K562 (cell line): ENCODE measurements at regions not wholly inside any gene's neighbourhood (a gene's known extent, or its start where the extent isn't known, plus 50 kb on each side); places are given as distances from the start of the nearest gene placed in this dataset.

Experiments
- ARID1B ChIP-seq: fragments of 450-650 bp; IDR thresholded peaks from 2 replicates; pipeline ENCODE4 v1.6.1; 2016; ENCODE audit warnings: antibody characterized with exemption, mild to moderate bottlenecking, inconsistent platforms
- CBFA2T2 ChIP-seq: fragments of 450-650 bp; conservative IDR thresholded peaks from 2 replicates; pipeline ENCODE4 v1.6.1; 2017; ENCODE audit warnings: mild to moderate bottlenecking
- CBX3 ChIP-seq, 2 experiments: IDR thresholded peaks; 1 replicate in 1 of 2; 2 replicates in 1 of 2; pipeline ENCODE4 v1.6.1; 2012; ENCODE audit warnings: inconsistent platforms in 2 of 2, low read length in 2 of 2, borderline replicate concordance in 1 of 2, control low read depth in 1 of 2
- CEBPG ChIP-seq, 3 experiments: fragments of 200-800 bp in 1 of 3; sonication (Bioruptor generic) in 1 of 3; sonication (generic) in 1 of 3; formaldehyde crosslinking in 1 of 3; IDR thresholded peaks in 2 of 3; conservative IDR thresholded peaks in 1 of 3; 2 replicates each; pipeline versions ENCODE4 v1.6.1 to v1.8.0; 2016 to 2022; ENCODE audit warnings: missing compliant biosample characterization in 2 of 3, missing genetic modification characterization in 2 of 3, mild to moderate bottlenecking in 1 of 3, missing genetic modification reagents in 1 of 3
- CSDE1 ChIP-seq, 2 experiments: fragments of 450-650 bp; IDR thresholded peaks; 2 replicates each; pipeline ENCODE4 v1.6.1; 2016; ENCODE audit warnings: mild to moderate bottlenecking in 1 of 2
- DMBX1 ChIP-seq: fragments of 250-450 bp; sonication (Bioruptor Pico); IDR thresholded peaks from 2 replicates; pipeline ENCODE4 v1.8.0; 2022; ENCODE audit warnings: inconsistent platforms, mild to moderate bottlenecking, moderate library complexity, borderline replicate concordance
- E2F4 ChIP-seq: sonication (generic); formaldehyde crosslinking; IDR thresholded peaks from 2 replicates; pipeline ENCODE4 v1.8.0; 2022; ENCODE audit warnings: mild to moderate bottlenecking, low read depth, missing genetic modification reagents
- ETS1 ChIP-seq: conservative IDR thresholded peaks from 2 replicates; pipeline ENCODE4 v1.6.1; 2011; ENCODE audit warnings: low read depth, mild to moderate bottlenecking, low read length; ENCODE audit not compliant: control insufficient read depth
- FOSL1 ChIP-seq: fragments of 200-800 bp; sonication (Bioruptor generic); conservative IDR thresholded peaks from 2 replicates; pipeline ENCODE4 v1.6.1; 2016; ENCODE audit warnings: missing genetic modification characterization, missing compliant biosample characterization
- FOXK2 ChIP-seq, 2 experiments: fragments of 450-650 bp; IDR thresholded peaks in 1 of 2; conservative IDR thresholded peaks in 1 of 2; 2 replicates each; pipeline ENCODE4 v1.6.1; 2016; ENCODE audit warnings: low read depth in 2 of 2, mild to moderate bottlenecking in 1 of 2
- GATAD2B ChIP-seq: fragments of 450-650 bp; IDR thresholded peaks from 2 replicates; pipeline ENCODE4 v1.6.1; 2017; ENCODE audit warnings: mild to moderate bottlenecking, borderline replicate concordance
- HDGF ChIP-seq: fragments of 450-650 bp; IDR thresholded peaks from 2 replicates; pipeline ENCODE4 v1.6.1; 2016
- MEIS2 ChIP-seq: fragments of 450-650 bp; IDR thresholded peaks from 2 replicates; pipeline ENCODE4 v1.6.1; 2014; ENCODE audit warnings: mild to moderate bottlenecking; ENCODE audit not compliant: partially characterized antibody
- NFIC ChIP-seq: fragments of 450-650 bp; IDR thresholded peaks from 2 replicates; pipeline ENCODE4 v1.6.1; 2017; ENCODE audit warnings: mild to moderate bottlenecking, inconsistent platforms
- NFRKB ChIP-seq: fragments of 450-650 bp; IDR thresholded peaks from 2 replicates; pipeline ENCODE4 v1.6.1; 2016; ENCODE audit warnings: low read depth
- NR1H2 ChIP-seq: sonication (generic); formaldehyde crosslinking; IDR thresholded peaks from 2 replicates; pipeline ENCODE4 v1.4.0; 2020; ENCODE audit warnings: mild to moderate bottlenecking, missing genetic modification reagents
- PML ChIP-seq: IDR thresholded peaks from 2 replicates; pipeline ENCODE4 v1.6.1; 2012; ENCODE audit warnings: low read length, inconsistent platforms
- POLR2B ChIP-seq: fragments of 450-650 bp; IDR thresholded peaks from 2 replicates; pipeline ENCODE4 v1.6.1; 2018; ENCODE audit warnings: low read depth; ENCODE audit not compliant: partially characterized antibody
- RAD51 ChIP-seq: fragments of 450-650 bp; IDR thresholded peaks from 2 replicates; pipeline ENCODE4 v1.7.1; 2016; ENCODE audit warnings: low read depth, mild to moderate bottlenecking, borderline replicate concordance
- RBFOX2 ChIP-seq: fragments of 200-400 bp; formaldehyde crosslinking; IDR thresholded peaks from 2 replicates; pipeline ENCODE4 v1.6.1; 2017; ENCODE audit warnings: low read depth, mild to moderate bottlenecking, low read length, moderate library complexity
- RNF2 ChIP-seq: sonication (generic); IDR thresholded peaks from 2 replicates; pipeline ENCODE4 v1.6.1; 2016
- TAF9B ChIP-seq: fragments of 450-650 bp; IDR thresholded peaks from 2 replicates; pipeline ENCODE4 v1.6.1; 2018; ENCODE audit warnings: mild to moderate bottlenecking; ENCODE audit not compliant: partially characterized antibody
- TARDBP ChIP-seq: fragments of 450-650 bp; IDR thresholded peaks from 2 replicates; pipeline ENCODE4 v1.6.1; 2016
- TCF7L2 ChIP-seq: fragments of 150-350 bp; IDR thresholded peaks from 2 replicates; pipeline ENCODE4 v1.6.1; 2016; ENCODE audit warnings: low read depth, mild to moderate bottlenecking, low read length, moderate library complexity
- TCFL5 ChIP-seq: fragments of 250-450 bp; sonication (Bioruptor Pico); conservative IDR thresholded peaks from 2 replicates; pipeline ENCODE4 v1.6.1; 2021; ENCODE audit warnings: mild to moderate bottlenecking, moderate library complexity, matching md5 sums
- ZNF24 ChIP-seq: fragments of 450-650 bp; IDR thresholded peaks from 2 replicates; pipeline ENCODE4 v1.6.1; 2016
- ZNF696 ChIP-seq: fragments of 250-450 bp; sonication (Bioruptor Pico); conservative IDR thresholded peaks from 2 replicates; pipeline ENCODE4 v1.4.0; 2020; ENCODE audit warnings: mild to moderate bottlenecking, moderate library complexity
- ZNF778 ChIP-seq: fragments of 450-650 bp; formaldehyde crosslinking; IDR thresholded peaks from 2 replicates; pipeline ENCODE4 v1.4.0; 2020; ENCODE audit warnings: mild to moderate bottlenecking, moderate library complexity

GRCh38 chr4:10173037-10173753 lies 56.6 kb upstream of the WDR1 start (continued):
- TF ChIP-seq TARDBP (peak; percentile 63; the same call in 1 of the 2 replicates), TCFL5 (no peak), DMBX1 (peak; percentile 48; the same call in 1 of the 2 replicates), CSDE1 (IDR thresholded peaks at IDR 0.05) (peak in 1 of 2 experiments; percentile 84; a peak in 2 of 4 replicates), MEIS2 (peak; percentile 32), RBFOX2 (0 out of 2 replicates have a peak, but pooled peaks have one; percentile 18), CBFA2T2 (0 out of 2 replicates have a peak, but pooled peaks have one; percentile 9), CEBPG (CRISPR knock-in tag; IDR thresholded peaks at IDR 0.05) (no peak), CEBPG (tag; conservative IDR thresholded peaks at IDR 0.05 in 1 of 2, IDR thresholded peaks at IDR 0.05 in 1 of 2) (peak; percentile 52 to 67), RNF2 (peak; percentile 82; the same call in 1 of the 2 replicates), FOXK2 (conservative IDR thresholded peaks at IDR 0.05 in 1 of 2, IDR thresholded peaks at IDR 0.05 in 1 of 2; ENCODE audit: low read depth in 2 of 2) (peak; percentile 75 to 85), ETS1 (0 out of 2 replicates have a peak, but pooled peaks have one; percentile 9), RAD51 (peak; percentile 71), ZNF696 (CRISPR knock-in tag) (no peak), ARID1B (peak; percentile 81), NFRKB (peak; percentile 18), CBX3 (IDR thresholded peaks at IDR 0.05; ENCODE audit: borderline replicate concordance in 1 of 2, low read length in 2 of 2) (peak in 1 of 2 experiments; percentile 79; a peak in 2 of 3 replicates), NR1H2 (CRISPR knock-in tag) (no peak), HDGF (no peak), ZNF24 (peak; percentile 66), GATAD2B (peak; percentile 62; the same call in 1 of the 2 replicates), ZNF778 (CRISPR knock-in tag) (no peak), E2F4 (CRISPR knock-in tag) (no peak), TCF7L2 (0 out of 2 replicates have a peak, but pooled peaks have one; percentile 8), POLR2B (no peak), NFIC (peak; percentile 94), FOSL1 (peak; percentile 64), TAF9B (peak; percentile 72), PML (no peak)
